HK-2 (cell line): ENCODE measurements at regions not wholly inside any gene's neighbourhood (a gene's known extent, or its start where the extent isn't known, plus 50 kb on each side); places are given as distances from the start of the nearest gene placed in this dataset.

Source experiments
- DNase-seq: peaks from one replicate; pipeline ENCODE4 v3.0.0-alpha.2; 2018; ENCODE audit not compliant: unreplicated experiment

DNA sequence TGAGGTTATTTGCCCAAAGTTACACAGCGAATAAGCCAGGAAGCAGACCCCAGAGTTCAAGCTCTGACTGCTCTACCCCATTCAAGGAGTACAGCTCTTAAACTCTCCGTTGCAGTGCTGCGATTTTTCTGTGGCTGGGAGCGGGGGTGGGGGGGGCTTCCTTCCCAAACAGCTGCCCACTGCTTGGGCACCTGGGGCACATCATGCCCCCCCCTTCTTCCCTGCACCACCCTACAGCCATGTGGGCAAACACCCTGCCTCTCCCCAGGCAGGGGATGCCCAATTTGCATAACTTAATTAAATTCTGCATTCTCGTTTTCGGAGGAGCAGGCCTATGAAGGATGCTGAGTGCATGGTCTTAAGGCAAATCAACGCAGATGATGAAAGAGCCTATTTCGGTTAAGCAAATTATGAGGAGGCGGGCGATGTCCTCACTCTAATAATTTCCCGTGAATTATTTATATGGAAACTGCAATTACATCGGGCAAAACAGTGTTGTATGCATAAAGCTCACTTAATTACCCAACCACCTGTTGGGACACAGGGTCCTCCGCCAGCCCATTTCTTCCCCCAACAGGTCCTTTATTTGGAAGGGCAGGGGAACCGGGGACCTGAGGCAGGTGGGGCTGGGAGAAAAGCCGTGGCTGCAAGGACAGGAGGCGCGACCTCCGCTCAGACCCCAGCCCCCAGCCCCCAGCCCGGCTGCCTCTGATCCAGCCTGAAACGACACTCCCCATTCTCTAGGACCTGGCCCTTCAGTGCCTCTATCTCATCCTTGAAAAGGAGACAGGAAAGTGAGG, 610.5 kb downstream of the BUD13 start:
- no peak for DNase-seq

DNA sequence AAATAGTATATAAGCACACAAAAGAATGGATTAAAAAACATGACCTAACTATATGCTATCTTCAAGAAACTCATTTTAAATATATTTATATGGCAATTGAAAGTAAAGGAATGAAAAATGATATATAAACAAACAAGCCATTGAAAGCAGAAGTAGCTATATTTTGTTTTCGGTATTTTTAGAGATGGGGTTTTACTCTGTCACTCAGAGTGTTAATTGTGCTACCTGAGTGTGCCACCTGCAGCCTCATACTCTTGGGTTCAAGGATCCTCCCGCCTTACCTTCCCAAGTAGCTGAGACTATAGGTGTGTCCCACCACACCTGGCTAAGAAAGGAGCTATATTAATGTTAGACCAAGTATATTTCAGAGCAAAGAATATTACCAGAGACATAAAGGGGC, 624.1 kb downstream of the BUD13 start:
- no peak for DNase-seq

GRCh38 chr11:116148056-116148455, 624.7 kb downstream of the BUD13 start:
- DNase-seq, result no peak

DNA sequence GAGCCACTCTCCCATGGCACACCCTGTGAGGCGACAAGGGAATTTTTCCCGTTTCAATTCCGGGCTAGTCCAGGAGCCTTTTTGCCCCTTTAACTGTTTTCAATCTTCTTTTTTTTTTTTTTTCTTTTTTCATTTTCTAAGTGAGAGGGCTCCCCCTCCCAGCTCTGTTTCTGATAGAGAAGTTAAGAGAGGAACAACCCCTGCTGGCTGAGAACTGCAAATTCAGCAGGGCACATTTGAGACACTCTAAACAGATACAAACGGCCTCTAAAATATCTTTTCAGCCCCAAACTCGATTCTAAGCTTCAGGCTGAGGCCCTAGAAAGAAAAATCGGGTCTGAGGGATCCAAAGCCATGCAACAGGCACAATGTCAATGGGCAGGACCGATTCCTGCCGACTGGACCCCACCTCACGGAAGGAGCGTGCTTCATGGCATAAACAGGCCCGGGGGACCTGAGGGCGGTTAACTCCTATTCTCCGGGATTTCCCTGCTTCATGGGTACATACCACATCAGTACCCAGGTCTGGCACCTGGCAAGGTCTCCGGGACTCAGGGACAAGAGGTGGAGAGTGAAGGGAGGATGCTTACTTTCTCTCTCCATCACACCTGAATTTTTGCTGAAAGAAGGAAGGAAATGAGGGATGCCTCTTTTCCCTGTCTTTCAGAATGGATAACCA, 627.5 kb downstream of the BUD13 start:
- DNase-seq, result no peak

DNA sequence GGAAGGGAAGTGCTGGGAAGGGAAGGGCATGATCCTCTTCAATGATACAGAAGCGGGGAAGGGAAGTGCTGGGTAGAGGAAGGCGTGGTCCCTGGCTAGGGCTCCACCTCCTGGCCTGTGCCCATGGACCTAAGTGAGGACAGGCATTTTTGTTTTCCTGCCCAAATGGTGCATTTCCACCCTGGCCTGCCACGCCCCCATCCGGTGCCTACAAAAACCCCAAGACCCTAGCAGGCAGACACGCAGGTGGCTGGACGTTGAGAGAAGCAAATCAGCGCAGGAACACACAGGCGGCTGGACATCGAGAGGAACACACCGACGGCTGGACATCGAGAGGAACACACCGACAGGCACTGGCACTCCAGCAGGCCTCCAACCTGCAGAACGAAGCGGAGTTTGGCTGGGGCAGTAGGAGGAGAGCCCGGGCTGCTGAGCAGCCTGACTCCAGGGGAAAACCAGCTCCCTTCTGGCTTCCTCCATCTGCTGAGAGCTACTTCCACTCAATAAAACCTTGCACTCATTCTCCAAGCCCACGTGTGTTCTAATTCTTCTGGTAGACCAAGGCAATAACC, 628.3 kb downstream of the BUD13 start:
- DNase-seq, result no peak

DNA sequence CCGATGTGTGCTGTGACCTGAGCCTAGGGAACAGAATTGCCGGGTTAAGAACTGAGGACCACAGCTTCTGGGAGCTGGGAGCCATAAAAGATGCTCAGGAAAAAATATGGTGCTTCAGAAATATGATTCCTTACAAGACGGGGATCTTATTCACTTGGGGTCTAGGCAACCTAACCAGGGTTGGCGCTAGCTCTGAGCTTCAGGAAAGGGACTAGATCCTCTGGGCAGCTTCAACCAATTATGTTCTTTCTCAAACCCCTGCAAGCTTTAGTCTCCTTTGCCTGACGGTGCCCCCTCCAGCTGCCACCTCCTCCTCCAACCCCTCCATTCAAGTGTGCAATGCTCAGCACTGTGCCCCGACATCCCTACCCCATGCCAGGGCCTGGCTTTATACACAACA, 634.1 kb upstream of the CADM1 start:
- no peak for DNase-seq

DNA sequence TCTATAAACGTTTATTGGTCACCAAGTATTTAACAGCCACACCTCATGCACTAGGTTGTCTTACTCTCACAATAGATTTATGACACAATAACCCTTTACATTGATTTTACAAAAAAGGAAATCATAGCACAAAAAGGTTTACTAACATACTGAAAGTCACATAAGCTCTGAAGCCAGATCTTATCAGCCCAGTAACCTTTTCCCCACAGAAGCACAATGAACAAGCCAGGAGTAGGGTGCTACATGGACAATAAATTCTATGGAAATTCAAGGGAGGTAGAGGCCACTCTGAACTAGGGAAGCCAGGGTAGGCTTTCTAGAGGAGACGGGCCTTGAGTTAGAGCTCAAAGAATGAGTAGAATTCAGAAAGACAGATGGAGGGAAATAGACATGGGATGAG, 633.5 kb upstream of the CADM1 start:
- no peak for DNase-seq

GRCh38 chr11:116136987-116137674, 632.9 kb upstream of the CADM1 start:
- DNase-seq, result no peak

DNA sequence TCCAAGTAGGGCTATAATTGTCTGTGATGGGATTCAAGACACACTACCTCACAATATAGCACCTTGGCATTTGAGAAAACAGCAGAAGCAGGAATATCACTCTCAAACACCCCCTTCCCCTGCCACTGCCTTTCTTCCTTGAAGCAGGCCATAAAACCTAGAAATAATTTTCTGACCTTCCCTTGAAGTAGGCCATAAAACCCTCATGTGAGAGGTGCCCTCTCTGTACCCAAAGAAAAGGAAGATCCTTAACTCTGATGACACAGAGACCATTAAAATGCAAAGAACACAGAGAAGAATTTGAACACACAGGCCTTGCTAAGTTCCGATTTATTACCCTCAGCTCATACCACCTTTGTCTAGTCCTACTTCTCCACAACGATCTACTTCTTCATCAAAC, 631.7 kb upstream of the CADM1 start:
- DNase-seq, result no peak

DNA sequence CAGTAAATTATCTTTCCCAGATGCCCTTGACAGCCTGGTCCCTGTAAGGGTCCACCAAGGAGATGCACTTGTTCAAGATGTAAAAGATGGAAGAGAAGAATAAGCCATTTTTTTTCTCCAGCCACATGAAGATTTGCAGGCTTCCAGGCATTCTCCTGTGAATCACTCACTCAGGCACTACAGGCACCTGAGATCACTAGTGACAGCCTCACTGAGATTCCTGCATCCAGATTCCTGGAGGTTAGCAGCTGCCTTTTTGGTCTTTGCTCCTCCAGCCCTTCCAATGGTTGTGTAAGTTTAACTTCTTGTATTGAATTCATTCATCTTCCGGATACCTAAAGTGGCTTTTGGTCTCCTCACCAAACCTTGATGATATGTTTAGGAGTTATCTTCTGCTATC, 630.2 kb upstream of the CADM1 start:
- DNase-seq, result no peak

DNA sequence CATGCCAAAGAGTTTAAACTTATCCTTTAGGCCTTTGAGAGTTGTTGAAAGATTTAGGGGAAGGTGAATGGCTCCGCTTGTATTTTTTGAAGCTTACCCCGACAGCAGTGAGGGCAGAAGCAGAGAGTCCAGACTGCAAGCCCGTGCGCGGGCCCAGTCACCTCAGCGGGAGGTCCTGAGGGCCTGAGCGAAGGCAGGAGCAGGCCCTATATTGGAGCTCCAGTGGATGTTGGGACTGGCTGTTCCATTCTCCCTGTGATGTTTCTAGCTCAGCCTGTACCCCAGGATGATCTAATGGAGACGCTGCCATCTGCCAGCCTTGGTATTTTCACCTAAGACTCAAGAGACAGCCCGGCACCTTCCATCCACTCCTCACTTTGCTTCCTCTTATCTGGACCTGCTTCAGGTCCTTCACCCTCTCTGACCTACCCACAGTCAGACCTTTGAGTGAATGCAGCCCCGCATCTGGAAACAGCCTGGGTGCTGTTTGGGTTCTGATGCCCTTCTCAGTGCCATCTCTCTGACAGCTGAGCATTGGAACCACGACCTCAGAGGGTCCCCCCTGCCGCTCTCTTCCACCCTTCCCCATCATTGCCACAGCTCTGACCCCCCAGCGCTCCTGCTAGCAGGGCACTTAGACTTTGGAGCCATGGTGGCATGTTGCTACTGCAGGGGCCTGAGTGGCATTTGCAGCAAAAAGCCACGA, 628.2 kb upstream of the CADM1 start:
- DNase-seq, result no peak

- DNase-seq, result no peak
These were observed 625.9 kb upstream of the CADM1 start for GRCh38 chr11:116130122-116130521.

DNA sequence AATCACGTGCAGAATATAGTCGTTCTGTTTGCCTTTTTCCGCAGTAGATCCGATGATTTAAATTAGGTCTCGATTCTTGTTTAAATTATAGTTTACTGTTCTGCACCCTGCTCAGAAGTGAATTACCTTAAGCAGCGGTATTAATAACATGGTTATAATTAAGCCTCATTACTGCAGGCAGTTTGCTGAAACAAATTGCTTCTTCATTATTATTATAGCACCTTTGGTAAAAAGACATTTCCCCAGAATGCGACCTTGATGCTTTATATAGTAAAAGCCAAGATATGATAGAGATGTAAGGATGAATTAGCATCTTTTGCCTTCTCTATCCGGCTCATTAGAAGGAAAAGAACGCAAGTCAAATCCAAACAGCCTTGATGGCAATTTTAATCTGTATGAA, 625.2 kb upstream of the CADM1 start:
- no peak for DNase-seq

DNA sequence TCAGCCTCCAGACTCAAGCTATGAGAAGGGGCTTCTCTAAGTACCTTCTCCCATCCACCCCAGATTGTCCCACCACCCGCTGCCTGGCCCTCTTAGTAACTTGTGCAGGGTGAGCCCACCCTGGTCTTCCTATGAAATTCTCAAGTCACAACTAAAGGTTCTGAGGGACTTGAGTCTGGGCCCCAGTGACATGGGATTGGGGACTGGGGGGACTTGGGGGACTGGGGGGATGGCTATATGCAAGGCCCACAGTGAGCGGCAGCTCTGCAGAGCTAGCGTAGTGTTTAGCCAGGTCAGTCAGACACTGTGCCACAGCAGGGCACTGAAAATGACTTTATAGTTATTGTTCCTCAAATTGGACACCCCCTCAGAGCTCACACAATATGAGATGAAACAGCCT, 622.3 kb upstream of the CADM1 start:
- no peak for DNase-seq

- no peak for DNase-seq
These were observed 620.9 kb upstream of the CADM1 start for GRCh38 chr11:116124922-116125714.

GRCh38 chr11:116123739-116124138, 619.5 kb upstream of the CADM1 start:
- no peak for DNase-seq

- DNase-seq, result no peak
These were observed 618.7 kb upstream of the CADM1 start for GRCh38 chr11:116122697-116123472.

DNA sequence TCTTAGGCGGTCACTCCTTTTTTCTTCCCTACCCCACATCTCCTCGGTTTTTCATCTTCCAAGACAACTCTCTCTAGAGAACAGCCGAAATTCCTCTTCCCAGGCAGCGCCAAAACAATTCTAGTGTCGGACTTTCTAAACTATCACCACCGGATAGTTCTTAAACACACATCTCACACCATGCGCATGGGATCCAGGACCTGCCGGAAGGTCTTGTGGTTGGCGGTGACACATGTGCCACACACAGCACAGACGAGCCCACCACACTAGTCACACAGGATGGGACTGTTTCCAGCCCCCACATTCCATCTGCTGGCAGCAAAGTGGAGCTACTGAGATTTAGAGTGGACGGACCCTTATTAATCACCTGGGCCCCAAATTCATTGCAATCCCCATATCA, 614.9 kb upstream of the CADM1 start:
- DNase-seq, result no peak

DNA sequence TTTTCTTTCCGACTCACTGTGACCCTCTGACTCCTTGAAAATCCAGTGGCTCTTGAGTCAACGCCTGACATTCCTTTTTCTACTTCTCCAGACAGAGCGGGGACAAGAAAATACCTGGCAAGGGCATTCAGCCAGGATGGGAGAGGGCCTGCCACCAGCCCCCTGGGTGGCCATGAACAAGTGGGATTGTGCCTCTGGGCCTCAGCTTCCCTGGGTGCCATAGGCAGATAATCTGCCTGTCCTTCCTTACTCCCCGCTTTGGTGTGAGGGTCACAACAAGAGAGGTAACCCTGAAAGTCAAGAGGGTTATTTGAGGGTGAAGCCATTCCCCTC, 613.9 kb upstream of the CADM1 start:
- DNase-seq, result no peak

- no peak for DNase-seq
These were observed 613.3 kb upstream of the CADM1 start for GRCh38 chr11:116117331-116118137.
